Endothelial cell of umbilical vein (primary cell): ENCODE measurements at regions not wholly inside any gene's neighbourhood (a gene's known extent, or its start where the extent isn't known, plus 50 kb on each side); places are given as distances from the start of the nearest gene placed in this dataset.

Experiments
- BruUV-seq: library from RNA; stranded (reverse); fragments of 400-500 nt; replicated peaks from 2 replicates; lab custom pipeline; 2021; lab: Mats Ljungman, UMichigan
- CTCF ChIA-PET: fragments of 300-600, 350-600 bp; sonication (Branson Sonifier 250); formaldehyde crosslinking; loops from one replicate; lab custom pipeline; 2021; ENCODE audit warnings: antibody characterized with exemption, inconsistent platforms; lab: Charles Lee
- POLR2A ChIA-PET: fragments of 300-600, 350-600 bp; sonication (Branson Sonifier 250); formaldehyde crosslinking; loops from one replicate; lab custom pipeline; 2021; ENCODE audit warnings: antibody characterized with exemption, inconsistent platforms; lab: Charles Lee
- DNase-seq: peaks from one replicate; pipeline ENCODE4 v3.0.0-alpha.2; 2011; ENCODE audit warnings: low read depth, low spot score
- FAIRE-seq: peaks from 2 replicates; lab custom pipeline; 2011; peaks lifted over from hg19 to GRCh38; lab: Jason Lieb, UNC
- H2AFZ ChIP-seq: 2 replicates; pipeline ENCODE4 v1.6.0; 2012; ENCODE audit warnings: low read depth, low read length, control low read depth, inconsistent platforms
- H3K27ac ChIP-seq: 2 replicates; pipeline ENCODE4 v1.5.1; 2011; ENCODE audit warnings: low read depth, mild to moderate bottlenecking, control low read depth, low read length, moderate library complexity; ENCODE audit not compliant: insufficient read depth
- H3K27me3 ChIP-seq, 2 experiments: 2 replicates each; pipeline versions ENCODE4 v1.6.0 to v1.6.1; 2011; ENCODE audit warnings: low read length in 2 of 2, mixed read lengths in 1 of 2; ENCODE audit not compliant: control insufficient read depth in 2 of 2, insufficient read depth in 2 of 2
- H3K36me3 ChIP-seq, 2 experiments: 2 replicates in 1 of 2; 3 replicates in 1 of 2; pipeline ENCODE4 v1.5.1; 2011; ENCODE audit warnings: low read length in 2 of 2, mild to moderate bottlenecking in 1 of 2, moderate library complexity in 1 of 2; ENCODE audit not compliant: control insufficient read depth in 2 of 2, insufficient read depth in 2 of 2; ENCODE audit errors: extremely low read depth in 1 of 2
- H3K4me1 ChIP-seq: 3 replicates; pipeline ENCODE4 v1.5.1; 2011; ENCODE audit warnings: mild to moderate bottlenecking, low read length; ENCODE audit not compliant: control insufficient read depth, insufficient read depth; ENCODE audit errors: extremely low read depth
- H3K4me2 ChIP-seq: 2 replicates; pipeline ENCODE4 v1.6.1; 2011; ENCODE audit warnings: low read length, control low read depth, mixed read lengths; ENCODE audit not compliant: insufficient read depth
- H3K4me3 ChIP-seq, 3 experiments: fragments of 200-600 bp in 1 of 3; sonication (generic), shearing (Covaris generic) in 1 of 3; replicated peaks in 1 of 3; 2 replicates each; pipeline ENCODE4 v1.5.1; 2011 to 2016; ENCODE audit warnings: control low read depth in 3 of 3, low read length in 3 of 3, mild to moderate bottlenecking in 2 of 3, inconsistent platforms in 1 of 3, low read depth in 1 of 3, moderate library complexity in 1 of 3; ENCODE audit not compliant: insufficient read depth in 1 of 3
- H3K79me2 ChIP-seq: 2 replicates; pipeline ENCODE4 v1.6.0; 2012; ENCODE audit warnings: low read length, inconsistent platforms; ENCODE audit not compliant: control insufficient read depth, insufficient read depth
- H3K9ac ChIP-seq: replicated peaks from 2 replicates; pipeline ENCODE3; 2011; ENCODE audit warnings: low read length, control low read depth; ENCODE audit not compliant: insufficient read depth; ENCODE audit errors: extremely low read depth
- H3K9me1 ChIP-seq: replicated peaks from 3 replicates; pipeline ENCODE4 v1.6.0; 2011; ENCODE audit warnings: mild to moderate bottlenecking, low read length; ENCODE audit not compliant: control insufficient read depth, insufficient read depth; ENCODE audit errors: extremely low read depth
- H3K9me3 ChIP-seq: replicated peaks from 2 replicates; pipeline ENCODE4 v1.5.1; 2012; ENCODE audit warnings: low read length, inconsistent platforms; ENCODE audit not compliant: control insufficient read depth, insufficient read depth
- H4K20me1 ChIP-seq: replicated peaks from 2 replicates; pipeline ENCODE3; 2011; ENCODE audit warnings: mild to moderate bottlenecking, low read length; ENCODE audit not compliant: control insufficient read depth, insufficient read depth; ENCODE audit errors: extremely low read depth
- EZH2 ChIP-seq: IDR thresholded peaks from 2 replicates; pipeline ENCODE4 v1.6.1; 2012; ENCODE audit warnings: borderline replicate concordance, low read depth, mild to moderate bottlenecking, moderate library complexity, low read length, inconsistent platforms; ENCODE audit not compliant: severe bottlenecking
- FOS ChIP-seq: IDR thresholded peaks from 2 replicates; pipeline ENCODE4 v1.6.1; 2011; ENCODE audit warnings: mild to moderate bottlenecking, low read length, moderate library complexity, borderline replicate concordance; ENCODE audit not compliant: insufficient read depth
- GATA2 ChIP-seq: IDR thresholded peaks from 2 replicates; pipeline ENCODE4 v1.7.0; 2011; ENCODE audit warnings: low read depth, mild to moderate bottlenecking, moderate library complexity, mixed read lengths, low read length; ENCODE audit not compliant: insufficient read length, insufficient read depth
- JUN ChIP-seq: IDR thresholded peaks from 2 replicates; pipeline ENCODE4 v1.6.1; 2011; ENCODE audit warnings: borderline replicate concordance, low read depth; ENCODE audit not compliant: insufficient read length, insufficient read depth
- MYC ChIP-seq: IDR thresholded peaks from one replicate; pipeline ENCODE4 v1.6.1; 2011; ENCODE audit warnings: mild to moderate bottlenecking, low read depth, low read length
- POLR2A ChIP-seq: IDR thresholded peaks from 2 replicates; pipeline ENCODE4 v1.6.1; 2012; ENCODE audit warnings: low read depth, mild to moderate bottlenecking, control low read depth, low read length
- POLR2AphosphoS5 ChIP-seq: IDR thresholded peaks from 2 replicates; pipeline ENCODE4 v1.6.1; 2012; ENCODE audit warnings: low read depth, mild to moderate bottlenecking, control low read depth, low read length, moderate library complexity; ENCODE audit not compliant: insufficient read depth
- dilution Hi-C: fragments of 300-500 bp; cut with MboI; formaldehyde crosslinking; loops from one replicate; pipeline ENCODE4 v1.15.0; 2019; ENCODE audit warnings: low sequenced_read_pairs; ENCODE audit not compliant: extremely low pct_ligation_motif_present
- intact Hi-C: fragments of 100-400 bp; cut with micrococcal nuclease; formaldehyde crosslinking; loops from one replicate; pipeline ENCODE4 v1.10.0; 2022
- TF ChIP-seq, protein P1 (sequence below): IDR thresholded peaks from 2 replicates; pipeline ENCODE4 v1.6.1; 2011; ENCODE audit not compliant: insufficient read depth, insufficient read length
- TF ChIP-seq, protein P2 (sequence below), 2 donors: IDR thresholded peaks; 1 replicate in 1 of 2; 2 replicates in 1 of 2; pipeline ENCODE4 v1.5.1; 2011; ENCODE audit warnings: low read length in 2 of 2, mild to moderate bottlenecking in 2 of 2, moderate library complexity in 2 of 2, control low read depth in 1 of 2, inconsistent platforms in 1 of 2, low read depth in 1 of 2; ENCODE audit not compliant: insufficient read depth in 1 of 2; ENCODE audit errors: extremely low read depth in 1 of 2

DNA sequence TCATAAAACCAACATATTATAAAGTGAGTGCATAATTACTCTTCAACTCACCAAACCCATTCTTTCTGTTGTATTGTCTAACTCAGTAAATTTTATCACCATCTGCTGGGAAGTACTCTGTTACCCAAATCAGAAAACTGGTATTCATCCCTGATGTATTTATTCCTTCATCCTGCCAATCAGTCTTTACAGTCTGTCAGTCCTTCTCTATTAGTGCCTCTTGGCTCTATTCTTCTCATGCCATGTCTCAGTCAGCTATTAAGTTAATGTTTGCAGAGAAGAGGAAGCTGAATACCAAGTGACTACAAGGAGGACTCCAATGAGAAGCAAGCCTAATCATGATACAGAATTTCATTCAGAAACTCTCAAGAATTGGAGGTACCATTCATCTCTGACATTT lies 631.2 kb downstream of the CPS1 start:
- no peaks in the 10 kb centered on the region for H3K79me2 ChIP-seq

More for the DNA sequence above, 631.2 kb downstream of the CPS1 start:
- no peak for DNase-seq
- CTCF ChIA-PET: no interaction called here
- intact Hi-C loops: no loop called here
- H3K9me1 ChIP-seq: no peaks in the 10 kb centered on the region
- H3K9ac ChIP-seq: no peak overlapping the region
- H3K4me2 ChIP-seq: no peak overlapping the region
- H3K36me3 ChIP-seq: no peaks in the 10 kb centered on the region
- no peaks in the 10 kb centered on the region for H3K9me3 ChIP-seq
- no TSS peak for BruUV-seq
- no peak overlapping the region for H3K4me3 ChIP-seq
- POLR2A ChIA-PET: no interaction called here
- no peak overlapping the region for H3K27ac ChIP-seq
- H3K27me3 ChIP-seq: no peaks in the 10 kb centered on the region
- no peak for FAIRE-seq
- dilution Hi-C loops: no loop called here
- no peak overlapping the region for H2AFZ ChIP-seq
- no peaks in the 10 kb centered on the region for H4K20me1 ChIP-seq
- TF ChIP-seq FOS (no peak), JUN (no peak), GATA2 (no peak), MYC (no peak), POLR2A (no peak), EZH2 (no peak), POLR2AphosphoS5 (no peak)
- TF ChIP-seq, protein P1, sequence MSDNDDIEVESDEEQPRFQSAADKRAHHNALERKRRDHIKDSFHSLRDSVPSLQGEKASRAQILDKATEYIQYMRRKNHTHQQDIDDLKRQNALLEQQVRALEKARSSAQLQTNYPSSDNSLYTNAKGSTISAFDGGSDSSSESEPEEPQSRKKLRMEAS: no peak
- TF ChIP-seq, protein P2, sequence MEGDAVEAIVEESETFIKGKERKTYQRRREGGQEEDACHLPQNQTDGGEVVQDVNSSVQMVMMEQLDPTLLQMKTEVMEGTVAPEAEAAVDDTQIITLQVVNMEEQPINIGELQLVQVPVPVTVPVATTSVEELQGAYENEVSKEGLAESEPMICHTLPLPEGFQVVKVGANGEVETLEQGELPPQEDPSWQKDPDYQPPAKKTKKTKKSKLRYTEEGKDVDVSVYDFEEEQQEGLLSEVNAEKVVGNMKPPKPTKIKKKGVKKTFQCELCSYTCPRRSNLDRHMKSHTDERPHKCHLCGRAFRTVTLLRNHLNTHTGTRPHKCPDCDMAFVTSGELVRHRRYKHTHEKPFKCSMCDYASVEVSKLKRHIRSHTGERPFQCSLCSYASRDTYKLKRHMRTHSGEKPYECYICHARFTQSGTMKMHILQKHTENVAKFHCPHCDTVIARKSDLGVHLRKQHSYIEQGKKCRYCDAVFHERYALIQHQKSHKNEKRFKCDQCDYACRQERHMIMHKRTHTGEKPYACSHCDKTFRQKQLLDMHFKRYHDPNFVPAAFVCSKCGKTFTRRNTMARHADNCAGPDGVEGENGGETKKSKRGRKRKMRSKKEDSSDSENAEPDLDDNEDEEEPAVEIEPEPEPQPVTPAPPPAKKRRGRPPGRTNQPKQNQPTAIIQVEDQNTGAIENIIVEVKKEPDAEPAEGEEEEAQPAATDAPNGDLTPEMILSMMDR (IDR thresholded peaks at IDR 0.05; ENCODE audit: extremely low read depth in 1 of 2, insufficient read depth in 1 of 2, low read depth in 1 of 2, low read length in 2 of 2): no peak
- no peaks in the 10 kb centered on the region for H3K4me1 ChIP-seq
